ENCODE measurements at regions not wholly inside any gene's neighbourhood (a gene's known extent, or its start where the extent isn't known, plus 50 kb on each side); places are given as distances from the start of the nearest gene placed in this dataset.

DNA sequence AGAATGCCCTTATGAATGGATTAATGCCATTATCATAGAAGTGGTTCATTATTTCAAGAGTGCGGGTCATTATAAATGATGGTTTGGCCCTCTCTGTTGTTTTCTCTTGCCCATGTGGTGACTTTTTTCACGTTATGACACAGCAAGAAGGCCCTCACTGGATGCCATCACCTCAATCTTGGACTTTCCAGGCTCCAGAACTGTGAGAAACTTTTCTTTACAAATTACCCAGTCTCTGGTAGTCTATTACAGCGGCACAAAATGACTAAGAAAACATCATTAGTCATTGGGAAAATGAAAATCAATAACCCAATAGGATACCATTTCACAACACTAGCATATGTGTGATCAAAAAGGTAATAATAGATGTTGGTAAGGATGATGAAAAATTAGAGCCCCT, 119.0 kb upstream of the LPP start:
- TF ChIP-seq ZFX (IDR thresholded peaks at IDR 0.05), result no peak
- TF ChIP-seq, protein P1, sequence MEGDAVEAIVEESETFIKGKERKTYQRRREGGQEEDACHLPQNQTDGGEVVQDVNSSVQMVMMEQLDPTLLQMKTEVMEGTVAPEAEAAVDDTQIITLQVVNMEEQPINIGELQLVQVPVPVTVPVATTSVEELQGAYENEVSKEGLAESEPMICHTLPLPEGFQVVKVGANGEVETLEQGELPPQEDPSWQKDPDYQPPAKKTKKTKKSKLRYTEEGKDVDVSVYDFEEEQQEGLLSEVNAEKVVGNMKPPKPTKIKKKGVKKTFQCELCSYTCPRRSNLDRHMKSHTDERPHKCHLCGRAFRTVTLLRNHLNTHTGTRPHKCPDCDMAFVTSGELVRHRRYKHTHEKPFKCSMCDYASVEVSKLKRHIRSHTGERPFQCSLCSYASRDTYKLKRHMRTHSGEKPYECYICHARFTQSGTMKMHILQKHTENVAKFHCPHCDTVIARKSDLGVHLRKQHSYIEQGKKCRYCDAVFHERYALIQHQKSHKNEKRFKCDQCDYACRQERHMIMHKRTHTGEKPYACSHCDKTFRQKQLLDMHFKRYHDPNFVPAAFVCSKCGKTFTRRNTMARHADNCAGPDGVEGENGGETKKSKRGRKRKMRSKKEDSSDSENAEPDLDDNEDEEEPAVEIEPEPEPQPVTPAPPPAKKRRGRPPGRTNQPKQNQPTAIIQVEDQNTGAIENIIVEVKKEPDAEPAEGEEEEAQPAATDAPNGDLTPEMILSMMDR (conservative IDR thresholded peaks at IDR 0.05), result no peak

DNA sequence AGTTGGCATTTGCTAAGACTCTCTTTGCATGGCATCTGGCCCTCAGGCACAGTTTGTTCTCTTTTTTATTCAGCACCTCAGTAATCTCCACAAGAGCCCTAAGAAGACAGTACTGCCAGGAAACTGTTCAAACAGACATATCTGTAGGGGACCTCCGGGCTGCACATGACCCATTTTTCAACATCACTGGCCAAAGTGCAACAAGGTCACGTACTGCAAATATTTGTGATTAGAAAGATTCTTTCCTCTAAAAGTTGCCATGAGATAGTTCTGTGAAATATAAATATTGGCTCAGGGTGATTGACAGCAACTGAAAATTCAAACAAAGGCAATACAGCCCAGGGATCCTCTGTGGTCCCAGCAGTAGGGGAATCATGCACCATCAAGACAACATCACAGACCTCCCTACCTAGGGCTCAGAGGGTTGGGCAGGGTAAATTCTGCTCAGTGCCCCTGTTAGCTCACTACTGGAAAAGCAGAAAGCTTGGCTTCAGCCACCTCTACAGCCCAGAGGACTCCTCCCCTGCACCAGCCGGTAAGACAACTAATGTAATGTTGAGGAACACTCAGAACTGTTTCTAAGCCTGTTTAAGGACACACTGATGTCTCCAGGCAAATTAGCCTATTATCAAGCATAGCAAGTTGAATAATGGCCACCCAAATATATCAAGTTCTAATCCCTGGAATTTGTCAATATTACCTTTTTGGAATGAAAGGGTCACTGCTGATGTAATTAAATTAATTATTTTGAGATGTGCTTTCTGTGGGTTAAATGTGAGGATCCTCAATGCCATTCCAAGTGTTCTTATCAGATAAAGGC, 117.4 kb upstream of the LPP start:
- peak overlapping the region; percentile 93 for H3K27ac ChIP-seq
- TF ChIP-seq ZFX (IDR thresholded peaks at IDR 0.05), result no peak
- TF ChIP-seq, protein P1 (conservative IDR thresholded peaks at IDR 0.05), result no peak

More for the DNA sequence above, 119.0 kb upstream of the LPP start:
- no peak overlapping the region for H3K27ac ChIP-seq

DNA sequence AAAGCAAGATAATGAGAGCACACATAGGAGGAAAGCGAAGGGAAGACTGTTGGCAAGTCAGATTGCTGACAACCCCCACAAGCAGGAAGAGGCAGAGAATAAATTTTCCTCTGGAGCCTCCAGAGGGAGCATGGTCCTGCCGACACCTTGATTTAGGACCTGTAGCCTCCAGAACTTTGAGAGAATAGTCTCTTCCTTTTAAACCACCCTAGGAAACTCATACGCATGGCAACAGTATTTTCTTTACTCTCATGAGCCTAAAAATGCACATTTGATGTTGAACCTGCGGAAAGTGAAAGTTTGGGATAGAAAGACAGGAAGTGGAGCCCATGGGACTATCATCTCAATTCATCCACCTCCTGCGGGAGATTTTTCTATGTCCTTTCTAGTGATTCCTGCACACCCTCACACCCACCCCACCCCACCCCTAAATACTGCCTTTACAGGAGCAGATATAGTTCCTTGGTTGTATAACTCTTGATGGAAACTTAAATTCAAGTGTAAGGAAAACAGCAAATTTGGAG, 116.7 kb upstream of the LPP start:
- peak overlapping the region; percentile 93 for H3K27ac ChIP-seq
- no peak for TF ChIP-seq ZFX (IDR thresholded peaks at IDR 0.05)
- TF ChIP-seq, protein P1 (conservative IDR thresholded peaks at IDR 0.05), result peak; percentile 90

DNA sequence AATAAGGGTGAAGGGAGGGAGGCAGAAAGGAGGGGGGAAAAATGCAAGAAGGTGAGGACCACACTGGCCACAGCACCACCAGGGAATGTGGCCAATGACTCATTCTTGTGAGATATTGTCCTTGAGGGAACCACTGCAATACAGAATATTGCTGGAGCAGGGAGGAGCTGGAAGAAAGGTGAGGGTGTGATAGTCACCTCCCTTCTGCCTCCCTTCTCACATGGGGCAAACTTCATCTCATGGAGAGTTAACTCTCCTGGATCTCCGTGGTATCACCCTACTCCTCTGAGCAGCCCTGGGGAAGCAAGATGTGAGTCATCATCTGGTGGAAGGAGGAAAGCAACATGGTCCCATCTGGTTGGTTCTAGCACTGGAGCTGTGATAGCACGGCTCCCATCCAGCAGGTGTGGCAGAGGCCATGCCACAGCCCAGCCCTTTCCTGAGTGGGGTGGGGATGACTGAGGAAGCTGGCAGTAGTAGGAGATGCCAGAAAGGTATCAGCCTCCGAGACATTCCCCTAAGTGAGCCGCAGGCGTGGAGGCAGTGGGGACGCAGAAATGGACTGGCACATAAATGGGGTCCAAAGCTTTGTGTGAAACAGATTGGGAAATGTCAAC, 115.9 kb upstream of the LPP start:
- H3K27ac ChIP-seq, result peak overlapping the region; percentile 93
- TF ChIP-seq, protein P1 (conservative IDR thresholded peaks at IDR 0.05), result no peak
- no peak for TF ChIP-seq ZFX (IDR thresholded peaks at IDR 0.05)

GRCh38 chr3:188041193-188041592, 112.8 kb upstream of the LPP start:
- TF ChIP-seq, protein P1 (conservative IDR thresholded peaks at IDR 0.05), result no peak
- no peak for TF ChIP-seq ZFX (IDR thresholded peaks at IDR 0.05)
- no peak overlapping the region for H3K27ac ChIP-seq

DNA sequence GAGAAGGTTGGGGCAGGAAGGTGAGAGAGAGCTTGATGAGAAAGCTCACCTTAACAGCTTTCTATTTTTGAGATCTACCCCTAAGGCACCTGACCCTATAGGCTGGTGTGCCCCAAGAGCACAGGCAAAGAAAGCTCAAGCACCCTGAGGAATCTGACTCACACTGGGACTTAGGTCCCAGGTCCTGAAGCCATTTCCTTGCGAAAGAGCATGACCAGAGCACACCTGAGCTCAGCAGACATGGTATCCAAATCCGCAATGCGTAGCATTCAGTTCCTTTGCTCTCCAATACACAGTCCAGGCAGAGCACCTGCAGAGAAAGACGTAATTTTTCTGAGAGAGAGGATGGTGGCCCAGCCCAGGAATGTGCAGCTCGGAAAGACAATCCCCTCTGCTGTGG, 112.1 kb upstream of the LPP start:
- TF ChIP-seq ZFX (IDR thresholded peaks at IDR 0.05), result no peak
- TF ChIP-seq, protein P1 (conservative IDR thresholded peaks at IDR 0.05), result no peak
- no peak overlapping the region for H3K27ac ChIP-seq

DNA sequence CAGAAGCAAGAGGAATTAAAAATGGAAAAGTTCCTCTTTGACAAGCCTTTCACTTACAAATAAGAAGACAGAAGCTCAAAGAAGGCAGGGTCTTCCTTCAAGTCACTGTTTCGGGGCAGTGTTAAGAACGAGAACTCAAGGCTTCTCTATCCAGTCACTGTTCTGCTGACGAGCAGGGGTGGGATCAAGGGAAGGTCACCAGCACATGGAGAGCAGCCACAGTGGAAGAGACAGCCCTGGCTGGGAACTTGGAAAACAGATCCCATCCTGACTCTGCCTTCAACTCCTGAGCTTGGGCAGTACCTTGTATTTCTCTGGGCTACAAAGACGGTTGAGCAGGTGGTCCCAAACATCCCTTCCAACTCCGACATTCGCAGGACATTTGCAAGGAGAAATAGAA, 111.5 kb upstream of the LPP start:
- TF ChIP-seq, protein P1 (conservative IDR thresholded peaks at IDR 0.05), result no peak
- no peak for TF ChIP-seq ZFX (IDR thresholded peaks at IDR 0.05)
- no peak overlapping the region for H3K27ac ChIP-seq
